Stimulated activated CD8-positive, alpha-beta memory T cell treated with anti-CD3 and anti-CD28 coated beads, Interleukin-7, amount 100 ng/mL, for 48 hours (primary cell): ENCODE measurements at regions not wholly inside any gene's neighbourhood (a gene's known extent, or its start where the extent isn't known, plus 50 kb on each side); places are given as distances from the start of the nearest gene placed in this dataset.
"Not testable (repeated sequence)": the region's sequence is repeated elsewhere in the genome, so short reads cannot be mapped to it uniquely, and the experiment has no call there.

Experiments
- DNase-seq, 2 donors: peaks; one replicate each; pipeline ENCODE4 v3.0.0-alpha.2; 2020; ENCODE audit warnings: low read depth in 1 of 2; ENCODE audit errors: extremely low read depth in 1 of 2

- no peak for DNase-seq
These were observed 92.3 kb upstream of the CD44 start for GRCh38 chr11:35046681-35047080.

- no peak for DNase-seq
These were observed 91.8 kb upstream of the CD44 start for GRCh38 chr11:35047179-35047578.

- DNase-seq, result no peak
These were observed 91.2 kb upstream of the CD44 start for GRCh38 chr11:35047769-35048168.

GRCh38 chr11:35048346-35048745, 90.6 kb upstream of the CD44 start:
- not testable (repeated sequence) for DNase-seq

- DNase-seq, result no peak
These were observed 89.0 kb upstream of the CD44 start for GRCh38 chr11:35049859-35050531.

GRCh38 chr11:35050541-35050995, 88.4 kb upstream of the CD44 start:
- no peak for DNase-seq

GRCh38 chr11:35056391-35057093, 82.4 kb upstream of the CD44 start:
- DNase-seq, result no peak

GRCh38 chr11:35057926-35058668, 80.9 kb upstream of the CD44 start:
- no peak for DNase-seq

GRCh38 chr11:35058669-35059434, 80.1 kb upstream of the CD44 start:
- no peak for DNase-seq

GRCh38 chr11:35061516-35062440, 77.2 kb upstream of the CD44 start:
- DNase-seq, result no peak

- DNase-seq, result no peak
These were observed 75.5 kb upstream of the CD44 start for GRCh38 chr11:35063488-35063931.

GRCh38 chr11:35064114-35064800, 74.7 kb upstream of the CD44 start:
- no peak for DNase-seq

GRCh38 chr11:35065566-35065965, 73.4 kb upstream of the CD44 start:
- DNase-seq, result no peak

- DNase-seq, result no peak
These were observed 72.9 kb upstream of the CD44 start for GRCh38 chr11:35066030-35066429.

GRCh38 chr11:35066783-35067423, 72.1 kb upstream of the CD44 start:
- DNase-seq, result no peak

GRCh38 chr11:35071722-35072121, 67.2 kb upstream of the CD44 start:
- DNase-seq, result no peak

GRCh38 chr11:35073691-35074419, 65.1 kb upstream of the CD44 start:
- no peak for DNase-seq
